ENCODE measurements at regions not wholly inside any gene's neighbourhood (a gene's known extent, or its start where the extent isn't known, plus 50 kb on each side); places are given as distances from the start of the nearest gene placed in this dataset.

DNA sequence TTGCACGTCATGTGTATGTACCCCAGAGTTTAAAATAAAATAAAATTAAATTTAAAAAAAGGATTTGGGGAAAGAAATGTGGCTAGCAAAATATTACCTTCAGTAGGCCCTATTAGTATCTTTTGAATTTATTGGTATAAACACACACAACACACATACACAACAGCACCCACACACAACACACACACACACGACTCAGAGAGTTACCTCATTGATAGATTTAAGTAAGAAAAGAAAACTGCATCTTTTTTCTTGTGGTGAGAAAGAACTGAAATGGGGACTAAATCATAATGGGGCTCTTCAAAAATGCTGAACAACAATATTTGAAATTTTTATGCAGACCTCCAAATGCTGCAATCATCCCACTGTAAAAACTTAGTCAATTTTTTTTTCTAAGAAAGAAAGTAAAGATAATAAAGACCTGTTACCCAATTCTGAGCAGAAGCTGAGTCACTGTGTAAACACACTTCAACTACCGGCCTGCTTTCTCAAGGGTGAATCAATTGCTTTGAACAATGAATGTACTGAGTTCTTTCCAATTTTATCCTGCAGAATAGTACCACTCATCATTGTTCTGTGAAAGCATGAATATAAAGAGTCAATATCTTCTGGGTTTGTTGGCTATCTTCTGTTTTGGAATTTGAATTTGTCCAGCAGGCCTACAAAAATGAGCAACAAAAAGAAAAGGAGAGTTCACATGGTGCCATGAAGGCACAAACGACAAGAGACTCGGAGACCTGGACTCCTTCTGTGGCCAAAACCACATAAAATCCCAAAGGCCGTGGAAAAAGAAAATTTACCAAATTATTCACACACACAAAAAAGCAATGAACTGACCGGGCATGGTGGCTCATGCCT lies 57.9 kb upstream of the CCNG1 start:
- DNase-seq: no peak
- Histone ChIP-seq H3K4me3 (ENCODE audit: low read length) (no peak overlapping the region), H3K4me1 (ENCODE audit: control insufficient read depth, insufficient read depth, low read length) (no peaks in the 10 kb centered on the region), H3K9me3 (ENCODE audit: control insufficient read depth, low read length) (no peaks in the 10 kb centered on the region), H3K27ac (ENCODE audit: low read length) (no peak overlapping the region), H3K27me3 (ENCODE audit: control insufficient read depth, insufficient read depth) (no peaks in the 10 kb centered on the region)
- ATAC-seq: peak in 1 of 2 donors; percentile 43
- intact Hi-C loops (cut with DNase I): no loop called here
- WGBS: 74% methylated on average over 7 of the region's 7 CpGs

DNA sequence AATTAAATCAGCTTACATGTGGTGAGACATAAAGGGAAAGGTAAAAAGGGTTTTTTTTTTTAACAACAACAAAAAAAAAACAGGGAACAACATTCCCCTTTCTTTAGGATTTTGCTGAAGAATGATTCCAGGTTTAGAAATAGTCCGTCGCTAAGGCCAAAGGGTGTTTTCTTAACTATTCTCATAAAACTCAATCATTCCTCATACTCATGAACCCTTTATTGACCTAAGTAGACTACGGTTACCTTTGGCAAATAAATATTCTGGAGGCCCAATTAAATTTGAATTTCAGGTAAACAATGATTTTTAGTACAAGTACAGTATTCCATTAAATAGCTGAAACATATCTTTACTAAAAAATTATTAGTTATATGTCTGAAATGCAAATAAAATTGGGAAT lies 55.6 kb upstream of the CCNG1 start:
- Histone ChIP-seq H3K9me3 (ENCODE audit: control insufficient read depth, low read length) (no peaks in the 10 kb centered on the region), H3K4me3 (ENCODE audit: low read length) (no peak overlapping the region), H3K4me1 (ENCODE audit: control insufficient read depth, insufficient read depth, low read length) (no peaks in the 10 kb centered on the region), H3K27me3 (ENCODE audit: control insufficient read depth, insufficient read depth) (no peaks in the 10 kb centered on the region), H3K27ac (ENCODE audit: low read length) (no peak overlapping the region)
- WGBS: 97% methylated on average over 3 of the region's 3 CpGs
- ATAC-seq (no peak), DNase-seq (no peak)
- intact Hi-C loops (cut with DNase I): no loop called here

DNA sequence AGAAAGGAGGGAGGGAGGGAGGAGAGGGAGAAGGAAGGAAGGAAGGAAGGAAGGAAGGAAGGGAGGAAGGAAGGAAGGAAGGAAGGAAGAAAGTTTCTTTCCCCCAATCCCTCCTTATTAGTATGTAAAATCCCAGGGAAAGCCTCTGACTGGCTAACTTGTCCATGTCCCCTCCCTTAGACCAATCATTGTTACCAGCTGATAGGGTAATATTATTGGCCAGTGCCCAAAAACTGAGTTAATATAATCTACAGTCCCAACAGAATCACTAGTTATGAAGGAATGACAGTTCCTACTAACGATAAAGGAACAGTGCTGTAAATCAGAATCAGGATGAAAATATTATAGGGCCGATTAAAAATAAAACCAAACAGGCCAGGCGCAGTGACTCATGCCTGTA lies 53.6 kb upstream of the CCNG1 start:
- intact Hi-C loops (cut with DNase I): no loop called here
- no peak for ATAC-seq
- DNase-seq: no peak
- Histone ChIP-seq H3K27ac (ENCODE audit: low read length) (no peak overlapping the region), H3K4me3 (ENCODE audit: low read length) (no peak overlapping the region), H3K4me1 (ENCODE audit: control insufficient read depth, insufficient read depth, low read length) (no peaks in the 10 kb centered on the region), H3K9me3 (ENCODE audit: control insufficient read depth, low read length) (no peaks in the 10 kb centered on the region), H3K27me3 (ENCODE audit: control insufficient read depth, insufficient read depth) (no peaks in the 10 kb centered on the region)
- WGBS: 68% methylated on average over 3 of the region's 3 CpGs

DNA sequence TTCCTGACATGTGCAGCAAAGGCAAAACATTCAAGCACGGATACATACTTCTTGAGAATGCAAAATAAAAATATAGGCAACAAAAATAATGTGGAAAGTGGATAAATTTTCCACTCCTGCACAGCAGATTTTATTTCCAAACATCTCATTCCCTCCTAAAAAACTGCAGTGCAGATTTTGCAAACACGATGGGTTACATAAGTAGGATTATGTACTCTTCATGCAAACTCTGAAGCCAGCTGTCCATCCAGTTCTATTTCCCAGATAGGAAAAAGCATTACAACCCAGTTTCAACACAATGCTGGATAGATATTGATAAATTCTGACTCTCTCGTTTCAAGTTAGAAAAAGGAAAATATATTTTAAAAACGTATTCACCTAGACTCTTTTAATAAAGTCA lies 52.7 kb upstream of the CCNG1 start:
- H3K4me3 ChIP-seq (ENCODE audit: low read length): no peak overlapping the region
- H3K27me3 ChIP-seq (ENCODE audit: control insufficient read depth, insufficient read depth): no peaks in the 10 kb centered on the region
- ATAC-seq (peak in 1 of 2 donors; percentile 40), DNase-seq (no peak)
- no peaks in the 10 kb centered on the region for H3K4me1 ChIP-seq (ENCODE audit: control insufficient read depth, insufficient read depth, low read length)
- H3K27ac ChIP-seq (ENCODE audit: low read length): no peak overlapping the region
- H3K9me3 ChIP-seq (ENCODE audit: control insufficient read depth, low read length): no peaks in the 10 kb centered on the region
- 53% methylated on average over 4 of the region's 4 CpGs for WGBS
- intact Hi-C loops (cut with DNase I): no loop called here

DNA sequence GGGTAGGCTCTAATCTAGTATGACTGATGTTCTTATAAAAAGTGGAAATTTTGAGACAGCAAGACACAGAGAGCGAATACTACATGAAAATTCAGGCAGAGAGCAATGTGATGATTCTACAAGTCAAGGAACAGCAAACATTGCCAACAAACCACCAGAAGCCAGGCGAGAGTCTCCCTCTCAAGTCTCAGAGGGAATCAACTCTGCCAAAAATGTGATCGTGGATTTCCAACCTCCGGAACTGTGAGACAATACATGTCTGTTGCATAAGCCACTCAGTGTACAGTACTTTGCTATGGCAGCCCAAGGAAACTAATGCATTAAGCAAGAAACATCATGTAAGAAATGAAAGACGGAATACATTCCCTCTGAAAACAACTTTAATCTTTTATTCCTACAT lies 52.1 kb upstream of the CCNG1 start:
- DNase-seq: peak in 2 of 3 donors; percentile 33 to 64
- Histone ChIP-seq H3K4me3 (ENCODE audit: low read length) (no peak overlapping the region), H3K9me3 (ENCODE audit: control insufficient read depth, low read length) (no peaks in the 10 kb centered on the region), H3K27ac (ENCODE audit: low read length) (no peak overlapping the region), H3K27me3 (ENCODE audit: control insufficient read depth, insufficient read depth) (no peaks in the 10 kb centered on the region), H3K4me1 (ENCODE audit: control insufficient read depth, insufficient read depth, low read length) (no peaks in the 10 kb centered on the region)
- peak; percentile 86 to 96 for ATAC-seq
- intact Hi-C loops (cut with DNase I): no loop called here
- WGBS: 38% methylated on average over 5 of the region's 5 CpGs

DNA sequence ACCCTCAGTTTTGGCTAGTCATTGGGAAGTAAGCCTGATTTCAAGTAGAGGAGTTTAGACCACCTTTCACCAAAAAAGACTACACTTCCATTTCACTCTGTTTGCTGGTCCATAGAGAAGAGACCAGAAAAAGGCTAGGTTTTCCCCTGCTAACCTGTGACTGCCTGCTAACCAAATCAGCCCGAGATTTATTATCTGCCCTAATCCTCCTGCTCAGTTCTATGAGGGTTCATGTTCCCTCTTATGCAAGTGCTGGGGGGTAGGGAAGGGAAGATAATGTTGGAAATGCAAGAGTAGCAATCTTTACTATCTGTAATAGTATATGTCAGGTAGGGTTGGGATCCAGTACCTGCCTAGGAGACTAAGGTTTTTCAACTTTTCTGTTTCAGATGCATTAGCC lies 51.6 kb upstream of the CCNG1 start:
- no peak for ATAC-seq
- no peaks in the 10 kb centered on the region for H3K9me3 ChIP-seq (ENCODE audit: control insufficient read depth, low read length)
- 59% methylated on average over 1 of the region's 1 CpG for WGBS
- H3K4me3 ChIP-seq (ENCODE audit: low read length): no peak overlapping the region
- intact Hi-C loops (cut with DNase I): no loop called here
- DNase-seq: no peak
- H3K27ac ChIP-seq (ENCODE audit: low read length): no peak overlapping the region
- no peaks in the 10 kb centered on the region for H3K4me1 ChIP-seq (ENCODE audit: control insufficient read depth, insufficient read depth, low read length)
- H3K27me3 ChIP-seq (ENCODE audit: control insufficient read depth, insufficient read depth): no peaks in the 10 kb centered on the region

DNA sequence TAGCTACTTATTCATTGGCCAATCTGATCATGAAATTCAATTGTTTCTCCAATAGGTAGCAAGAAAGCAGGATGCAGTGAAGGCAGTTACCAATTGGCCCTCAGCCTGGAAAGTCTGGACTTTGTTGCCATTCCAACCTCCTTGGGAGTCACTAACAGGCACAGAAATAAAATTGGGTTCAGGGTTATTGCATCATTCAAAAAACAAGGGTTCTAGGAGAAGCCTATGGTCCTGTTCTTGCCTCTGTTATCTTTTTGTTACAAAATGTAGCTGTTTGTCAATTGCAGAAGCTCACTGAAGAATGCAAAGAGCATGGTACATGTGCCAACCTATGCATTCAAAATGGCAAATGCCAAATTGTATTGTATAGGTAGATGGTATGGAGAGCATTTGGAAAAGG lies 51.0 kb upstream of the CCNG1 start:
- DNase-seq (no peak), ATAC-seq (no peak)
- Histone ChIP-seq H3K27ac (ENCODE audit: low read length) (no peak overlapping the region), H3K4me3 (ENCODE audit: low read length) (no peak overlapping the region), H3K4me1 (ENCODE audit: control insufficient read depth, insufficient read depth, low read length) (no peaks in the 10 kb centered on the region), H3K27me3 (ENCODE audit: control insufficient read depth, insufficient read depth) (no peaks in the 10 kb centered on the region), H3K9me3 (ENCODE audit: control insufficient read depth, low read length) (no peaks in the 10 kb centered on the region)
- intact Hi-C loops (cut with DNase I): no loop called here

DNA sequence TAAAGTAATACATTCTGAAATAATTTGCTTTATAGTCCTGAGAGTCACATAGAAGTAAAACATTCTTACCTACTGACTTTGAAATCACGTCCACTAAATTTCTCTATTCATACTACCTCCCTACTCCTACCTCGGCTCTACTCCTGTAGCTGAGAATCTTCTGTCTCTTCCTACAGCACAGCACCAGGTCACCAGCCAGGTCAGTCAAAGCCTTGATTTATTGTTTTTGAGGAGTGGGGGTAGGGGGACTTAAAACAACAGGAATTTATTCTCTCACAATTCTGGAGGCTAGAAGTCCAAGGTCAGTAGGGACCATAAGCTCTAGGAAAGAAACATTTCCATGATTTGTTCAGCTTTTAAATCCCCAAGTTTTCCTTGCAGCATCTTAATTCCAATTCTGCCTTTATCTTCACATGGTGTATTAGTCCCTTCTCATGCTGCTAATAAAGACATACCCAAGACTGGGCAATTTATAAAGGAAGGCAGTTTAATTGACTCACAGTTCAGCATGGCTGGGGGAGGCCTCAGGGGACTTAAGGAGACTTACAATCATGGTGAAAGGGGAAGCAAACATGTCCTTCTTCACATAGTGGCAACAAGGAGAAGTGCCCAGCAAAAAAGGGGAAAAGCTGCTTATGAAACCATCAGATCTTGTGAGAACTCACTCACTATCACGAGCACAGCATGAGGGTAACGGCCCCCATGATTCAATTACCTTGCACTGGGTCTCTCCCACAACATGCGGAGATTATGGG lies 49.6 kb upstream of the CCNG1 start:
- Histone ChIP-seq H3K4me1 (ENCODE audit: control insufficient read depth, insufficient read depth, low read length) (no peaks in the 10 kb centered on the region), H3K9me3 (ENCODE audit: control insufficient read depth, low read length) (no peaks in the 10 kb centered on the region), H3K27me3 (ENCODE audit: control insufficient read depth, insufficient read depth) (no peaks in the 10 kb centered on the region), H3K4me3 (ENCODE audit: low read length) (no peak overlapping the region), H3K27ac (ENCODE audit: low read length) (no peak overlapping the region)
- DNase-seq (no peak), ATAC-seq (no peak)
- 70% methylated on average over 5 of the region's 5 CpGs for WGBS
- intact Hi-C loops (cut with DNase I): no loop called here
